HG02571 (cell line): ENCODE measurements at regions not wholly inside any gene's neighbourhood (a gene's known extent, or its start where the extent isn't known, plus 50 kb on each side); places are given as distances from the start of the nearest gene placed in this dataset.
"Not testable (repeated sequence)": the region's sequence is repeated elsewhere in the genome, so short reads cannot be mapped to it uniquely, and the experiment has no call there.

ENCODE experiments used
- ATAC-seq: cut with Tn5 transposase; IDR thresholded peaks from one replicate; pipeline ENCODE4 v1.9.1; 2021; ENCODE audit warnings: mild to moderate bottlenecking, moderate library complexity; ENCODE audit not compliant: unreplicated experiment

DNA sequence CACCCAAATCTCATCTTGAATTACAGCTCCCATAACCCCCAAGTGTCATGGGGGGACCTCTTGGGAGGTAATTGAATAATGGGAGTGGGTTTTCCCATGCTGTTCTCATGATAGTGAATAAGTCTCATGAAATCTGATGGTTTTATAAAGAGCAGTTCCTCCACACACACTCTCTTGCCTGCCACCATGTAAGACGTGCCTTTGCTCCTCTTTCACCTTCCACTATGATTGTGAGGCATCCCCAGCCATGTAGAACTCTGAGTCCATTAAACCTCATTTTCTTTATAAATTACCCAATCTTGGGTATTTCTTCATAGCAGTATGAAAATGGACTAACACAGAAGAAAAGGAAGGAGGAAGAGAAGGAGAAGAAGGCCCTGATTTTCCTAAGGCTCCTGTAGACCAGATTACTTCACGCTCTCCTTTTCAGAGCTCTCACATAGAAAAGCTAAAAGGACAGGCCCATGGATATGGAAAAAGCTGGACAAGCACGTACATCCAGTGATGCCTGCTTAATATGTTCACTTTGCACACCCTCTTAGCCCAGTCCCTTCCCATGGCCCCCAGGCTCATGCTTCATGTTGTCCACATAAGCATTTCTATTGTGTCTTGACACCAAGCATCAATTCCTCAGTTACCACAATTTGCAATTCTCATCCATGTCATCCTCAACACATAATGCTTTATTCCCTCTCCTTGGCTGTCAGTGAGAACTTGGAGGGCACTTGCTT lies 354.8 kb downstream of the CD83 start:
- no peak for ATAC-seq

DNA sequence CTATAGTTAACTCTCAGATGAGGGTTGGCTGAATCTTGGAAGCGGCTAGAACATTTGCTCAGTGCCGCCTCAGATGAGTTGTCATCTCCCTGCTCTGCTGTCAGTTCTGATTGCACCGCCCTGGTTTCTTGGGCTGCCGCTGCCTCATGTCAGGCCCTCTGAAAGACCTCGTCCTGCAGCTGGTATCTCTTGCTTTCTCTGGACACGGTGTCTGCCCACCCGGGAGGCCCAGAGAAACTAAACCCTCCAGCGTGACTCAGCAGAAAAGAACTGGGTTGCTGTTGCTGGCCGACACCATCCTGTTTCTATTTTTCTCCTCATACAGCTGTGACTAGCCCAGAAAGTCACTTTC lies 355.4 kb downstream of the CD83 start:
- ATAC-seq: no peak

DNA sequence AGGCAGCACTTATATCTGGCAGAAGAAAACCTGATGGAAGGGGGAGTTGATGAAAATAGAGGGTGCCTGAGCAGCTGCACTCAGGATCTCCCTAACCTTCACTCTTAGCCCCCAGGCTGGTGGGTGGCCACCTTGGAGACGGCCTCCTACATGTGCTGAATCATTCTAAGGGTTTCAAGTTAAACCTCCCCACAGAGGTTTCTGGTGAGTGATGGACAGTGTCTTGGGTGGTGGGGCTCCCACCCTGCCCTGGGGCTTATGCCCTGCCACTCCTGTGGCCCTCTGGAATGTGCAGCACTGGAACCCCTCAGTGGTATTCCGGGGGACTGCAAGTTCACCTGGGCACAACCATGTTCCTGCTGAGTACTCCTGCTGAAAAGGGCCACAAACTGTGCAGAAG lies 357.2 kb downstream of the CD83 start:
- no peak for ATAC-seq

DNA sequence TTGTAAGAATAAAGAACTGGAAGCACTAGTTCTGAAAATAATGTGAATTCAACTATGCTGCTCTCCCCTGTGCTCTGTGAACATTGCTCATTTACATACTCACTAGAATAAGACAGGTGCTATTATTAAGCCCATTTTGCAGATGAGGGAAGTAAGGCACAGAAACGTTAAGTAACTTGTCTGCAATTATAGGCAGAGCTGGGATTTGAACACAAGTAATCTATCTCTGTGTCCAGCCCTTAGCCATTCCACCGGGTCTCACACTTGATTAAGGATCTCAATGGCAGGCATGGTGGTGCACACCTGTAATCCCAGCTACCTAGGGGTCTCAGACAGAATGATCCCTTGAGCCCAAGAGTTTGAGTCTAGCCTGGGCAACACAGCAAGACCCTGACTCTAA lies 357.7 kb downstream of the CD83 start:
- no peak for ATAC-seq

DNA sequence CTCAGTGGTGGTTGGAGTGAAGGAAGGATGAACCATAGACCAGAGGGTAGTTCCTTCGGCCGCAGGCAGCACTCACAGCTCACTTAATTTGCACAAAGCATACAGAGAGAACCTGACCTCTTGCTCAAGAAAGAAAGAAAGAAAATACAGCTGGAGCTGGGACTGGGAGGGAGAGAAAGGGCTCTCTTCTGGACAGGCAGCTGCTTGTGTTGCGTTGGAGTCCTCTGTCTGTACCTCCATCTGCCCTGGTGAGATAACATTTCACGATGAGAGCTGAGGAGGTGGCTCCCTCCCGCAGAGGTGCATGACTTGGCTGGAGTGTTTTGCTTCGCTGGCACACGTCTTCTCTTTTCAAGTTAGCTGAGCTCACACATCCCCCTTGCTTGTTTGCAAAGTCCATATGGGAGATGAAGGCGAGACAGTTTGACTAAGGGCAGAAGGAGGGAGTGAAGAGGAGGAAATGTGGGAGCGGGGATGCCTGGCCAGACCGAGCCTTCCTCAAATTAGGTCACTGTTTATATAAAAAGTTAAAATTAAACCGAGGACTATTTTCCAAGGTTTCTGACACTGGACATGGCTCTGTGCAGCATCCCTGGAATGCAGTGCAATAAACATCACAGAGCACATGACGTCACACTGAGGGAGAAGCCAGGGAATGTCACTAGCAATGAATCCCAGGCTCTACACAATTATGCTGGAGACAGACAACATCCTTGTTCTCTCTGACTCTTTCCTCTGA lies 359.4 kb downstream of the CD83 start:
- no peak for ATAC-seq

DNA sequence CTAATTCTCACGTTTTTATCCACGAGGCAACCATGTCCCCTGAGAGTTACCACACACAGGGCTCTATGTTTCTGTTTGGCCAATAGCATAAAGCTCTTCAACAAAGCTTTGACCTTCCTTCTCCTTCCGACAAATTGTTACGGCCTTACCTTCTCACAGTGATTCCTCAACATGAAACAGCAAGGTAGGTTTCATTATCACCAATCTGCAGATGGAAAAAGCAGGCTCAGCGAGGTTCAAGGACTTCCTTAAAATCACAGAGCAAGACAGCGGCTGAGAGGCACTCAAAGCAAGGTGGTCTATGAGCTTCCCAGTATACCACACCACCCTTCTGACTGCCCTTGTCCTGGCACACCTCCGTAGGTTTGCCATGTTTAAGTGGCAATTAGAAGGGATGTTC lies 360.0 kb downstream of the CD83 start:
- no peak for ATAC-seq

DNA sequence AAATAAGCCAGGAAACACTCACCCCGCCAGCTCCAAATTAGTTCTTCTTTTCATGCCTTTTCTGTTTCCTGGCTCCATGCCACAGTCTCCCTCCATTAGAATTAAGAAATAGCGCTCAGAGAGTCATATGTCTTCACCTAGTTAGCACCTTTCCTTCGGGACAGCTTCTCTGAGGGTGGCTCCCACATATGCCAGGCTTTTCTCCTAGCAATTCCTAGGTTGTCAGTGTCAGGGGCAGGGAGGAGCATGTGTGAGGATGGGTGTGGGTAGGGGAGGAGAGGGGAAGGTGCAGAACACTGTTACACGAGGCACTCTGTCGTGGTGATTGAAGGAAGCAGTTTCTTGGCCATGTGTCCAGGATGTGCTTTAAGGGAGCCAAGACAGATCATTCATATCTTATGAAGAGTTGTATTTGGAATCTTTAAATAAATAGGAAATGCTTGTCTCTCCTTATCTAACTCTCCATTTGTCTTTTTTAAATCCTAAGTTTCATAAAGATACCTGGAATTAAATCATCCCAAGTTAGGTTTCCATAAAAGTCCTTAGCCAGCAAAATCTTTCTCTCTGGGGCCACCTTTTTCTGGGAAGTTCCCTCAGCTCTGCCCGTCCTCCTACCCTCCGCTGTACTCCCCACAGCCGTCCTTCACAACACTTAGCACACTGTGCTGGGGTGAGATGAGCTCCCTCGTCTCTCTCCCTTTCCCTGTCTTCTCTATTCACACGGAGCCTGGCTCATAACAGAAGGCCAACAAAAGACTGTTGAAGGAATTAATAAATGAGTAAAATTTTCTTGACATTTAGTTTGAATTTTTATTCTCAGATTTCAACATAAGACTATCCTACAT lies 361.0 kb downstream of the CD83 start:
- ATAC-seq: no peak

DNA sequence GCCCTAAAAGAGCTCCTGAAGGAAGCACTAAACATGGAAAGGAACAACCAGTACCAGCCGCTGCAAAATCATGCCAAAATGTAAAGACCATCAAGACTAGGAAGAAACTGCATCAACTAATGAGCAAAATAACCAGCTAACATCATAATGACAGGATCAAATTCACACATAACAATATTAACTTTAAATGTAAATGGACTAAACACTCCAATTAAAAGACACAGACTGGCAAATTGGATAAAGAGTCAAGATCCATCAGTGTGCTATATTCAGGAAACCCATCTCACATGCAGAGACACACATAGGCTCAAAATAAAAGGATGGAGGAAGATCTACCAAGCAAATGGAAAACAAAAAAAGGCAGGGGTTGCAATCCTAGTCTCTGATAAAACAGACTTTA lies 364.4 kb downstream of the CD83 start:
- ATAC-seq: not testable (repeated sequence)

DNA sequence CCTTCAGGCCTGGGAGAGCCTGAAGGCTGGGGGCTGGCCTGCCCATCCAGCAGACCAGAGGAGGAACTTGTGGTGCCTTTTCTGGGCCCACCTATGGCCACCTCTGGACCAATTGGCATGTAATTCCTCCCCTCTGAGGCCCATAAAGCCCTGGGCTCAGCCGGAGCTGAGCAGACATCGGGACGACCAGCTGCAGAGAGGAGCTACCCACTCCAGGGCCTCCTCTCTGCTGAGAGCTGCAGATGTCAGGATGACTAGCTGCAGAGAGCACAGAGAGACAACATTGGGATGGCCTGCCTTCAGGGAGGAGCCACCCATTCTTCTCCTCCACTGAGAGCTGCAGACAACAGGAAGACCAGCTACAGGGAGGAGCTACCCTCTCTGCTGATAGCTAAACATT lies 370.1 kb downstream of the CD83 start:
- no peak for ATAC-seq

DNA sequence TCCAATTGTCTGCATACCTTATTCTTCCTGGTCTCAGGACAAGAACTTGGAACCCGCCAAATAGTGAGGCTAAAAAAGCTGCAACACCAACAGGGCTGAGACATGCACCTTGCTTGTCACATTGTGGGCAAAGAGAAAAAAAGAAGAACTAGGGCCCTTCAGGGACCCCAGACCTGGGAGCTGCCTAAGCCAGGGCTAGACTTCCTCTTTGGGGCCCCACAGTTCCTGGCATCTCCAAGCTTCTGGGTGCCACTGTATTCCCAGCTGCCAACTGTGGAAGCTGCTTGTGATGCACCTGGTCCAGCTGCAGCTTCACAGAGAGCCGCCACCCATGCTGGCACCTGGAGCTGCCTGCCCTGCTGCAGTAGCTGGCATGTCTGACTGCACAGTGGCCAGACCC lies 370.6 kb downstream of the CD83 start:
- no peak for ATAC-seq

DNA sequence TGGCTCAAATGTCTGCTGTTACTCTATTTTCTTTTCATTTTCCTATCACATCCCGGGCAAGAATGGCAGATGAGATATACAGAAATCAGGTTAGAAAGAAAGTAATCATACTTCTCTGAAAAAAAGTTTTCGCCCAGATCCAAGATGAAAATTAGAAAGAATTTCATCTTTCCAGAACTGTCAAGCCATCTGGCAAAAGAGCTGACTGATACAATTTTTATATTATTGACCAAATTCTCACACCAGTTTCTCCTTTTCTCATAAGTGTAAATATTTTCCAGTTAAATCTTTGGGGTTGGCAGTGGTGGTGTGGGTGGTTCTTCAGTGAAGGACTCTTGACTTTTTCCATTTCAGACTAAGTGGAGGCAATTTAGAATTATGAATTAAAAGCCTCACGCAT lies 371.9 kb downstream of the CD83 start:
- no peak for ATAC-seq

DNA sequence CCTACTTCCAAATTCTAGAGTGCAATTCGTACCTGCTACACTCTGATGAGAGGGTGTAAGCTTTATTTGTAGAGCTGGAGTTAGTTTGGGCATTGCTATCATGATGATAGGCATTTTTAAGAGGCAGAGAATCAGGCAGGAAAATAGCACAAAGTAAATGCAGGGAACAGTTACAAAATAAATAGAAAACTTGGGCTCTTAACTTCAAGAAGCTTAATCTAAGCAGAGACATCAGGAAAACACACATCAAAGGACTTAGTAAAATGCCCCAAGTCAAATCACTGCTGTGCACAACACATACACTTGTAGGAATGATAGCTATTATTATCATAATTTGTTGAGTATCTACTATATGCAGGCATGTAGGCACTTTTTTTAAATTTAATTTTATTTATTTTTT lies 381.2 kb downstream of the CD83 start:
- no peak for ATAC-seq

DNA sequence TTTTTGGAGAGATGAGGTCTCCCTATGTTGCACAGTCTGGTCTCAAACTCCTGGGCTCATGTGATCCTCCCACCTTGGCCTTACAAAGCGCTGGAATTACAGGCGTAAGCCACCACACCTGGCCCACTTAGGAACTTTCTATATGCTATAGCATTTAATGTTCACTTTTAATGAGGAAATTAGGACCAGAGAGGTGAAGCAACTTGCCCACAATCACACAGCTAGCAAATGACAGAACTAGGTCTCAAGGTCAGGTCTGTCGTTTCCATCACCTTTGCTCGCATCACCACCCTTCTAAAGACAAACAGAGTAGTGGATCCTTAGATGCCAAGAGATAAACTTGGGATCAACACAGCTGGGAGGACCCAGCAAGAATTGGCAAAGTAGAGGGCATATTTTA lies 381.7 kb downstream of the CD83 start:
- ATAC-seq: no peak

DNA sequence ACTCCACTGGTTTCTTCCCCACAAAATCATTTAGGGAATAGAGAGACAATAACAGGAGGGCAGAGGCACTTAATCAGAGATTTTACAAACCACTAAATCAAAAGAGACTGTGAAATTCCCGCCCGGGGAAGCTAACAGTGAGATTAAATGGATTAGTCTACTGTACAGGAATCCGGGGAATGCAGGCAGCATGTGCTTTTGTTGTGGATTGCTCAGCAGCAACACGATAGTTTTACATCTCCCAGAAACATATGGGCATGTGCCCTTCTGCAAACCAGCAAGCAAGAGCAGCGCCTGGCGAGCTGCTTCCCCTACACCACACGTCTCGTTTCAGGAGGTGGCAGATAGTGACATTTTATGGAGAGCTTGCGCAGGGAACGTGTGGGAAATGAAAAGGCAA lies 382.3 kb downstream of the CD83 start:
- ATAC-seq: no peak

DNA sequence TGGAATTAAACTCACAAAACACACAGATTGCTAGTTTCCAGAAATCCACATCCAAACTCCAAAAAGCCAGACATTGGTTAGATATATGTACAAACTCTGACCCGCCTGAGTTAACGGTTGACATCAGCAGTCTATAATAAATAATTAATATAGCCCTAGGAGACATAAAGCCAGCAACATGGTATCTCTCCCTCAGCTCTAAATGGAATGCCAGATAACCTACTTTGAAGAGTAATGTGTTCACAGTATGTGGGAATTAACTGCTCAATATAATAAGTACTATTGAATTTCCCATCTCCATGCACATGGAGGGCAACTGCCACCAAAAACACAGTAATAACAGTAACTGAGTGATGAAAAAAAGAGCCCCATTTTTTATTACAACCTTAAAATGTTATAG lies 383.2 kb downstream of the CD83 start:
- ATAC-seq: no peak

DNA sequence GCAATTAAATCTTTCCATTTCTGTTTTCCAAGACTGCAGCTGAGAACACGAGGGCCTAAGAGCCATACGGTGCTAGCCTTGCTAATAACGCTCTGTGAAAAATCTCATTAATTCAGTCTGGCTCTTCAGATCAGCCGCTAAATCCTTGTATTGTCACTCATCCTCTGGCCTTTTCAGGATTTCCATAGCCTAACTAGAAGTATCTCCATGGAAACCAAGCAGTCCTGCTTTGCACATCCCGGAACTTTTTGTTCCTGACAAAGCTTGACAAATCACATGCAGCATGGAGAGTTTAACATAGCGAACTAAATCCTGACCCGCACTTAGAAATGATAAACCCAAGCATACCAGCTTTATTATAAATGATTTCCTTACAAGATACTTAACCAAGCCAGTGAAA lies 383.7 kb downstream of the CD83 start:
- no peak for ATAC-seq

DNA sequence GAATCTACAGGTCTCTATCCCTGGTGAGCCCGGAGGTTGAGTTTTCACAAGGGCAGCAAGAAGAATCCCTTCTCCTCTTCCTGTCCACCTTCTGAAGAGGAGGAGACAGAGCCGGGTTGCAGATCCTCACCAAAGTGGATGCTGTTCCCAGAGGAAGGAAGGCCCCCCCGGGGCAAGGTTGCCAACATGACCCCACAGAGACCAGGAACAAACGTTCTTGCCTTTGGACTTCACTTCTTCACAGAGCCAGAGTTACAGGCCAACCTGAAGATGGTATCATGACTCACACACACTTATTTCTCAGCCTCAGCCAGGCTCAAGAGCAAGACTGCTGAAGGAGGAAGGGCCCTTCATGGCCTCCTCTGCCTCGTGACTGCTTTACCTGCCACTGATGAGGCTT lies 384.3 kb downstream of the CD83 start:
- no peak for ATAC-seq

DNA sequence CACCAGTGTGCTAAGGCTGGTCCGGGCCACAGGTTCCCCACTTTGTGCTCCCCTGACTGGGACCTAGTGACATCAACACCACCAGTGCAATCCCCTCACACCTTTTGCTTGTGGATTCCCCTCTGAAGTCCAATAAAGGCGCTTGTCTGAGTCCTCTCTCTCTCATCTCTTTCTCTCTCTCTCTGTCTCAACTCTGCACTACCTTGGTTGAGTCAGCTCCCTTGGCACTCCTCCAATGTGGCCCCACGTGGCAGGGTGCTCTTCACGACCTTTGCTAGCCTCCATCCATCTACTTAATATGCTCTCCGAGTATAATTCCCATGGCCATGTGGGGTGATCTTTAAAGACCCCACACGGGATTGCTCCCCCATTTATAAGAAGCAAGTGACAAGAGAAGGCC lies 385.0 kb downstream of the CD83 start:
- no peak for ATAC-seq

DNA sequence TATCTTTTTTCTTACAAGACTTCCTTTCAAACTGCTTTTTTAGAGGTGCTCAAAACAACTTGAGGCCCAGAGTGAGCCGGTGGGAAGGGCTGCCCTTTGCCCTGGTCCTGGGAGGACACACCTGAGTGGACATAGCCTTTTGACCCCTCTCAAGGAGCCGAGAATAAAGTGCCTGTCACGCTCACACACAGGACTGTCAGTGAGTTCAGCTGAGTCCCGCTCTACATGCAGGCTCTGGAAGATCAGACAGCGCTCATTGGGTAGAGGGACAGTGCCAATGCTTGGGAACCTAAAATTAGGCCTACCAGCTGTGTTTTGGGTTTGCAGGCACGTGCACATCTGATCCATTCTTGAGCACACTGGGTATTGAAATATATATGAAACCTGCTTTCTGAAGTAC lies 387.8 kb downstream of the CD83 start:
- no peak for ATAC-seq

DNA sequence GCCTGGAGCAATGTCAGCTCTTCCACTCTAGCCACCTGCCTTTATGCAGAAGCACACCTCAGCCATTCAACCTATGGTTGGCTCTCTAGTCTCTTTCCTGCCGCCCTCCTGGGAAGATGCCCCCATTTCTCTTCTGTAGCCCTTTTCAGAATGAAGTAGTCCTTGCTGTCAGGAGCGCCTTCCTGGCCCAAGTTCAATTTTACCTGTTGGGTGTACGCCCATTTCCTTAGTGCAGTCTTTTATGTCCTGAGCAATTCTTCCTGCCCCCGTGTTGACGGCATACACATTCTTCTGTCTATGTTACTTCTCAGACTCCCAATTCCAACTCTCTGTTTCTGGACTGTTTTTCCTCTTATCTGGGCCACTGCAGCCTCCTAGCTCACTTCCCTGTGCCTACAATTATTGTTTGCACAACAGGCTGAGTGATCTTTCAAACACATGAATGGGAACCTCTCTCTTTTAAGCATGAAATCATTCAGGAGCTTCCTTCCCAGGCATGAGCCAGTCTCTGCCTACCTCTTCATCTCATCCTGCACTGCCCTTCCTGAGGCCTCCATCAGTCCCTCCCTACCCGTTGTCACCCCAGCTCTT lies 389.2 kb downstream of the CD83 start:
- no peak for ATAC-seq

DNA sequence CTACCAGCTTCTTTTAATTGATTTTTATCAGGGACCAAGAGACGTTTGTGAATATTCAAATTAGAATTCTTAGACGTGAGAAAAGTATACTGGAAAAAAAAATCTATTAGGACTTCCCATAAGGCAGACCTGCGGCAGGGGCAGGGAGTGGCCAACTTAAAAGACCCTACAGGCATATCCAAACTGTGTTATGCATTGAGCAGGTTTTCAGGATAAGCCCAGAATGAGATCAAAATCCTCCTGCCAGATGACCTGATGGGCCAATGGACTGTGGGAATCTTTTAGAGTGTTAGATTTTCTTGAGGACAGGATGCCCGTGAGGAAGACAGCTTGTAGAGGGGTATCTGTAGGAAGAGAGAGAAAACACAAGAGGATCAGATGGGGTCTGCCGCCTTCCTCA lies 391.5 kb downstream of the CD83 start:
- no peak for ATAC-seq

DNA sequence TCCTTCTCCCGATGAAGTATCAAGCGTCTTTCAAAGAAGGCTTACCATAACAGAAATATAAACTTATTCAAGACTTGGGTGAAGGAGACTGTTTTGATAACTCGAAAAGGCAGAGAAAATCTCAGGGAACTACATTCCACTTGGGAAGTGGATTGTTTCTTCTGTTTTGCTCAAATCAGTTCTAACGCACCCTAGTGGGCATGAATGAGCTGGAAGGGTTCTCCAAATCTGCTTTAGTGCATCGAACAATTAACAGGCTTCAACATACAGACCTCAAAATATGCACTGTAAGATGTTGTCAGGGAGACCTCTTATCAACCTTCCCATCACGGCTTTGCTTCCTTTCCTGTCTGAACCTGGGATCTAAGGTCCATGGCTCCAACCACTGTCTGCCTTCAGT lies 392.5 kb downstream of the CD83 start:
- no peak for ATAC-seq
